HepG2 (cell line): ENCODE measurements at regions not wholly inside any gene's neighbourhood (a gene's known extent, or its start where the extent isn't known, plus 50 kb on each side); places are given as distances from the start of the nearest gene placed in this dataset.

ENCODE experiments used
- ATAC-seq: fragments of 200-7000 bp; cut with Tn5 transposase; 3 replicates; pipeline ENCODE4 v1.9.1; 2020; ENCODE audit warnings: mild to moderate bottlenecking, moderate library complexity
- BruUV-seq: library from RNA; stranded (reverse); fragments of 400-500 nt; replicated peaks from 2 replicates; lab custom pipeline; 2021; lab: Mats Ljungman, UMichigan
- CTCF ChIA-PET: fragments of 300-600 bp; formaldehyde crosslinking; extraction: SDS; loops from one replicate; lab custom pipeline; 2021; ENCODE audit warnings: low total read pairs, inconsistent platforms, low intra/inter-chr PET ratio; lab: Yijun Ruan, JAX
- POLR2A ChIA-PET: fragments of 350-600 bp; sonication (Branson Sonifier 250); formaldehyde crosslinking; loops from one replicate; lab custom pipeline; 2020; ENCODE audit warnings: antibody characterized with exemption, inconsistent platforms; lab: Yijun Ruan, JAX
- DNase-seq: peaks from one replicate; pipeline ENCODE4 v3.0.0-alpha.2; 2015; ENCODE audit warnings: low spot score
- FAIRE-seq: peaks from 3 replicates; lab custom pipeline; 2011; peaks lifted over from hg19 to GRCh38; lab: Jason Lieb, UNC
- H2AFZ ChIP-seq: one replicate; pipeline ENCODE4 v1.6.1; 2011; ENCODE audit warnings: low read length, inconsistent platforms
- H3K27ac ChIP-seq: fragments of 300-600 bp; 3 replicates; pipeline ENCODE4 v1.8.0; 2011; ENCODE audit warnings: mixed run types, mild to moderate bottlenecking, mixed read lengths, low read length, inconsistent platforms; ENCODE audit not compliant: insufficient read depth; ENCODE audit errors: extremely low read length
- H3K27me3 ChIP-seq, 2 experiments: fragments of 200-600 bp in 1 of 2; 2 replicates in 1 of 2; 3 replicates in 1 of 2; pipeline versions ENCODE4 v1.6.0 to v1.8.0; 2011; ENCODE audit warnings: low read length in 2 of 2, mild to moderate bottlenecking in 2 of 2, moderate library complexity in 2 of 2, inconsistent platforms in 1 of 2; ENCODE audit not compliant: insufficient read depth in 2 of 2, control insufficient read depth in 1 of 2
- H3K36me3 ChIP-seq, 2 experiments: fragments of 200-600 bp in 1 of 2; replicated peaks in 1 of 2; 2 replicates in 1 of 2; 3 replicates in 1 of 2; pipeline versions ENCODE4 v1.5.1 to v1.8.0; 2011; ENCODE audit warnings: low read length in 2 of 2, inconsistent platforms in 1 of 2; ENCODE audit not compliant: insufficient read depth in 2 of 2, control insufficient read depth in 1 of 2
- H3K4me1 ChIP-seq: 2 replicates; pipeline ENCODE4 v1.5.1; 2012; ENCODE audit warnings: low read length, inconsistent platforms; ENCODE audit not compliant: insufficient read depth
- H3K4me2 ChIP-seq: 2 replicates; pipeline ENCODE4 v1.6.0; 2011; ENCODE audit warnings: low read depth, low read length, inconsistent platforms
- H3K4me3 ChIP-seq, 3 experiments: fragments of 200-600 bp in 1 of 3; sonication (generic), shearing (Covaris generic) in 1 of 3; replicated peaks in 1 of 3; 2 replicates each; pipeline ENCODE4 v1.5.1; 2011 to 2016; ENCODE audit warnings: low read length in 3 of 3, inconsistent platforms in 2 of 3, low read depth in 2 of 3, mild to moderate bottlenecking in 2 of 3, control low read depth in 1 of 3, mixed read lengths in 1 of 3; ENCODE audit not compliant: insufficient read depth in 1 of 3
- H3K79me2 ChIP-seq: one replicate; pipeline ENCODE4 v1.6.1; 2011; ENCODE audit warnings: low read length, inconsistent platforms; ENCODE audit not compliant: insufficient read depth
- H3K9ac ChIP-seq: 2 replicates; pipeline ENCODE4 v1.6.0; 2011; ENCODE audit warnings: mild to moderate bottlenecking, low read depth, low read length, inconsistent platforms; ENCODE audit not compliant: insufficient read depth
- H3K9me3 ChIP-seq: 2 replicates; pipeline ENCODE4 v1.5.1; 2012; ENCODE audit warnings: mild to moderate bottlenecking, low read length
- H4K20me1 ChIP-seq: 2 replicates; pipeline ENCODE4 v1.6.0; 2011; ENCODE audit warnings: inconsistent platforms, mild to moderate bottlenecking, low read length, moderate library complexity; ENCODE audit not compliant: insufficient read depth
- BCL3 ChIP-seq: sonication (generic); formaldehyde crosslinking; IDR thresholded peaks from 2 replicates; pipeline ENCODE4 v1.5.1; 2020; ENCODE audit warnings: mild to moderate bottlenecking, missing genetic modification reagents, moderate library complexity
- BHLHE40 ChIP-seq: IDR thresholded peaks from 2 replicates; pipeline ENCODE4 v1.6.1; 2011; ENCODE audit warnings: low read length, improper control_type of control experiment
- FOSL1 ChIP-seq: sonication (generic); formaldehyde crosslinking; IDR thresholded peaks from 2 replicates; pipeline ENCODE4 v1.9.0; 2021; ENCODE audit warnings: missing genetic modification reagents, borderline replicate concordance
- FOXP1 ChIP-seq, 2 experiments: fragments of 450-650 bp in 1 of 2; IDR thresholded peaks; 2 replicates each; pipeline ENCODE4 v1.6.1; 2017 to 2018; ENCODE audit warnings: antibody characterized with exemption in 1 of 2
- MIER3 ChIP-seq: IDR thresholded peaks from 2 replicates; pipeline ENCODE4 v1.6.1; 2016; ENCODE audit warnings: missing compliant biosample characterization, borderline replicate concordance
- MLLT10 ChIP-seq: sonication (generic); formaldehyde crosslinking; IDR thresholded peaks from 2 replicates; pipeline ENCODE4 v1.4.0; 2020; ENCODE audit warnings: missing genetic modification reagents
- RAD21 ChIP-seq: fragments of 450-650 bp; formaldehyde crosslinking; IDR thresholded peaks from 2 replicates; pipeline ENCODE4 v1.5.0; 2020; ENCODE audit warnings: mild to moderate bottlenecking
- SALL2 ChIP-seq: sonication (generic); formaldehyde crosslinking; IDR thresholded peaks from 2 replicates; pipeline ENCODE4 v1.8.1; 2023; ENCODE audit warnings: mild to moderate bottlenecking, missing genetic modification reagents, inconsistent platforms
- ZFP36 ChIP-seq: fragments of 150-350 bp; IDR thresholded peaks from 2 replicates; pipeline ENCODE4 v1.6.1; 2018; ENCODE audit warnings: borderline replicate concordance, low read length, low read depth; ENCODE audit not compliant: partially characterized antibody
- ZNF235 ChIP-seq: sonication (generic); formaldehyde crosslinking; IDR thresholded peaks from 2 replicates; pipeline ENCODE4 v1.8.1; 2023; ENCODE audit warnings: mild to moderate bottlenecking, missing genetic modification reagents, borderline replicate concordance
- ZNF3 ChIP-seq: IDR thresholded peaks from 2 replicates; pipeline ENCODE4 v1.7.0; 2017; ENCODE audit warnings: inconsistent platforms
- ZNF317 ChIP-seq: sonication (generic); formaldehyde crosslinking; IDR thresholded peaks from 2 replicates; pipeline ENCODE4 v1.5.0; 2020; ENCODE audit warnings: mild to moderate bottlenecking, missing genetic modification reagents
- ZNF414 ChIP-seq: sonication (generic); formaldehyde crosslinking; IDR thresholded peaks from 2 replicates; pipeline ENCODE4 v1.5.0; 2020; ENCODE audit warnings: missing genetic modification reagents
- ZNF720 ChIP-seq: sonication (generic); formaldehyde crosslinking; IDR thresholded peaks from 2 replicates; pipeline ENCODE4 v1.4.0; 2020; ENCODE audit warnings: missing genetic modification reagents
- ZSCAN21 ChIP-seq: sonication (generic); formaldehyde crosslinking; IDR thresholded peaks from 2 replicates; pipeline ENCODE4 v1.8.0; 2022; ENCODE audit warnings: mild to moderate bottlenecking, missing genetic modification reagents, moderate library complexity, borderline replicate concordance
- WGBS: methylation state at CpG from one replicate; pipeline ENCODE4 v1.1.6; 2017; ENCODE audit warnings: low lambda C conversion rate; 5-methylcytosine and 5-hydroxymethylcytosine counted together
- in situ Hi-C: cut with HindIII; loops from 2 replicates; pipeline ENCODE4 v1.10.0; 2017; ENCODE audit warnings: low pct_unique_long_range_greater_than_20kb; ENCODE audit not compliant: extremely low pct_ligation_motif_present
- intact Hi-C: fragments of 100-400 bp; cut with micrococcal nuclease; formaldehyde crosslinking; loops from one replicate; pipeline ENCODE4 v1.10.0; 2022; ENCODE audit not compliant: unreplicated experiment
- TF ChIP-seq, protein P1 (sequence below): IDR thresholded peaks from 2 replicates; pipeline ENCODE4 v1.6.1; 2018; ENCODE audit warnings: missing genetic modification reagents
- TF ChIP-seq, protein P2 (sequence below): sonication (generic); formaldehyde crosslinking; IDR thresholded peaks from 2 replicates; pipeline ENCODE4 v1.4.0; 2020; ENCODE audit warnings: low read depth, missing genetic modification reagents

DNA sequence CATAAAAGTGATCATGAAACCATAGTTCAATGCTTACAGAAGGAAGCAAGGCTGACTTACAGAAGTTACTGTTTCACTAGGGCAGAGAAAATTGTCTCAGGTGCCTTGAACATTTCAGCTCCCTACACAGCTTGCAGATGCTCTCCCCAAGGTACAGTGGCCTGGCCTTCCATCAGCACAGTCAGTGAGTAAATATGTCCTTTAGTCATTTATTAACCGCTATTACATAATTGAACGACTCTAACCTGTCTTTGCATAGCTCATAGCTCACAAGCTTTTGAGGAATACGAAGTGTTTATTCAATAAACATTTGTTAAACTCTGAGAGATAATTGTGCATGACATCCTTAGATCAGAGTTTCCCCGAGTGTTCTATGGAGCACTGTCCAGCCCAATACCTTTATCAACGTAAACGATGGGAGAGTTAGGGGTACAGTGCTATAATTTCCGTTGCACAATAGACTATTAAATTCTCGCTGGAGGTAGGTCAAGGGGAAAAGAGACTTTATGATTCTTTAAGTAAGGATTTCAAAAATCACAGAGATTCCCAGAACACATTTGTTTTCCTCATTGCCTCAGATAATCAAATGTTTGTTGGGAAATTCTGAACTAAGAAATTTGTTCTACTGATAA lies 677.8 kb downstream of the TSN start:
- H3K27me3 ChIP-seq, result no peaks in the 10 kb centered on the region; a peak in 2 of 5 replicates
- peak overlapping the region; percentile 28 for H3K4me2 ChIP-seq
- no peak overlapping the region for H2AFZ ChIP-seq
- WGBS, result 0% methylated on average over 8 of the region's 8 CpGs
- H4K20me1 ChIP-seq, result no peaks in the 10 kb centered on the region
- in situ Hi-C loops (no loop called here), intact Hi-C loops (loop anchor here (10.0 kb wide), 1 partner anchor 312 kb away; no protein-coding TSS in a partner anchor)
- POLR2A ChIA-PET, result no interaction called here
- H3K27ac ChIP-seq, result no peak overlapping the region
- H3K36me3 ChIP-seq, result no peaks in the 10 kb centered on the region
- no TSS peak for BruUV-seq
- peaks cover 20% of the 10 kb centered on the region for H3K4me1 ChIP-seq
- peak; percentile 84 for DNase-seq
- peak; percentile 92 for FAIRE-seq
- CTCF ChIA-PET, result no interaction called here
- H3K79me2 ChIP-seq, result no peaks in the 10 kb centered on the region
- no peaks in the 10 kb centered on the region for H3K9me3 ChIP-seq
- ATAC-seq, result peak; percentile 100
- H3K4me3 ChIP-seq, result no peak overlapping the region
- no peak overlapping the region for H3K9ac ChIP-seq
- TF ChIP-seq ZNF317 (CRISPR knock-in tag) (peak; percentile 71), ZNF720 (CRISPR knock-in tag) (no peak), FOXP1 (IDR thresholded peaks at IDR 0.05) (no peak), FOXP1 (CRISPR knock-in tag; IDR thresholded peaks at IDR 0.05) (peak; percentile 96), FOSL1 (CRISPR knock-in tag) (peak; percentile 40; the same call in 1 of the 2 replicates), RAD21 (CRISPR knock-in tag) (no peak), BHLHE40 (no peak), MIER3 (CRISPR knock-in tag) (peak; percentile 97), ZNF414 (CRISPR knock-in tag) (no peak), BCL3 (CRISPR knock-in tag) (no peak), ZFP36 (peak; percentile 16), SALL2 (no peak), ZNF3 (CRISPR knock-in tag) (no peak), ZNF235 (no peak), ZSCAN21 (CRISPR knock-in tag) (no peak), MLLT10 (CRISPR knock-in tag) (no peak)
- TF ChIP-seq, protein P1, sequence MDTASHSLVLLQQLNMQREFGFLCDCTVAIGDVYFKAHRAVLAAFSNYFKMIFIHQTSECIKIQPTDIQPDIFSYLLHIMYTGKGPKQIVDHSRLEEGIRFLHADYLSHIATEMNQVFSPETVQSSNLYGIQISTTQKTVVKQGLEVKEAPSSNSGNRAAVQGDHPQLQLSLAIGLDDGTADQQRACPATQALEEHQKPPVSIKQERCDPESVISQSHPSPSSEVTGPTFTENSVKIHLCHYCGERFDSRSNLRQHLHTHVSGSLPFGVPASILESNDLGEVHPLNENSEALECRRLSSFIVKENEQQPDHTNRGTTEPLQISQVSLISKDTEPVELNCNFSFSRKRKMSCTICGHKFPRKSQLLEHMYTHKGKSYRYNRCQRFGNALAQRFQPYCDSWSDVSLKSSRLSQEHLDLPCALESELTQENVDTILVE (CRISPR knock-in tag), result peak; percentile 54; the same call in 1 of the 2 replicates
- TF ChIP-seq, protein P2, sequence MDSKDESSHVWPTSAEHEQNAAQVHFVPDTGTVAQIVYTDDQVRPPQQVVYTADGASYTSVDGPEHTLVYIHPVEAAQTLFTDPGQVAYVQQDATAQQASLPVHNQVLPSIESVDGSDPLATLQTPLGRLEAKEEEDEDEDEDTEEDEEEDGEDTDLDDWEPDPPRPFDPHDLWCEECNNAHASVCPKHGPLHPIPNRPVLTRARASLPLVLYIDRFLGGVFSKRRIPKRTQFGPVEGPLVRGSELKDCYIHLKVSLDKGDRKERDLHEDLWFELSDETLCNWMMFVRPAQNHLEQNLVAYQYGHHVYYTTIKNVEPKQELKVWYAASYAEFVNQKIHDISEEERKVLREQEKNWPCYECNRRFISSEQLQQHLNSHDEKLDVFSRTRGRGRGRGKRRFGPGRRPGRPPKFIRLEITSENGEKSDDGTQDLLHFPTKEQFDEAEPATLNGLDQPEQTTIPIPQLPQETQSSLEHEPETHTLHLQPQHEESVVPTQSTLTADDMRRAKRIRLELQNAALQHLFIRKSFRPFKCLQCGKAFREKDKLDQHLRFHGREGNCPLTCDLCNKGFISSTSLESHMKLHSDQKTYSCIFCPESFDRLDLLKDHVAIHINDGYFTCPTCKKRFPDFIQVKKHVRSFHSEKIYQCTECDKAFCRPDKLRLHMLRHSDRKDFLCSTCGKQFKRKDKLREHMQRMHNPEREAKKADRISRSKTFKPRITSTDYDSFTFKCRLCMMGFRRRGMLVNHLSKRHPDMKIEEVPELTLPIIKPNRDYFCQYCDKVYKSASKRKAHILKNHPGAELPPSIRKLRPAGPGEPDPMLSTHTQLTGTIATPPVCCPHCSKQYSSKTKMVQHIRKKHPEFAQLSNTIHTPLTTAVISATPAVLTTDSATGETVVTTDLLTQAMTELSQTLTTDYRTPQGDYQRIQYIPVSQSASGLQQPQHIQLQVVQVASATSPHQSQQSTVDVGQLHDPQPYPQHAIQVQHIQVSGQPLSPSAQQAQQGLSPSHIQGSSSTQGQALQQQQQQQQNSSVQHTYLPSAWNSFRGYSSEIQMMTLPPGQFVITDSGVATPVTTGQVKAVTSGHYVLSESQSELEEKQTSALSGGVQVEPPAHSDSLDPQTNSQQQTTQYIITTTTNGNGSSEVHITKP (CRISPR knock-in tag), result peak; percentile 61; the same call in 1 of the 2 replicates
